Sigmoid colon (tissue), 4 donors: ENCODE measurements at regions not wholly inside any gene's neighbourhood (a gene's known extent, or its start where the extent isn't known, plus 50 kb on each side); places are given as distances from the start of the nearest gene placed in this dataset.

Source experiments
- CTCF ChIP-seq, 4 experiments: fragments of 450-650 bp in 3 of 4; fragments of 200-600 bp in 1 of 4; IDR thresholded peaks; one replicate each; pipeline ENCODE4 v1.5.1; 2016 to 2019; ENCODE audit warnings: antibody characterized with exemption in 4 of 4, mild to moderate bottlenecking in 3 of 4, moderate library complexity in 2 of 4
- POLR2AphosphoS5 ChIP-seq, 4 donors: sonication (generic); formaldehyde crosslinking; IDR thresholded peaks; one replicate each; pipeline ENCODE4 v1.6.1; 2017; ENCODE audit warnings: antibody characterized with exemption in 4 of 4

DNA sequence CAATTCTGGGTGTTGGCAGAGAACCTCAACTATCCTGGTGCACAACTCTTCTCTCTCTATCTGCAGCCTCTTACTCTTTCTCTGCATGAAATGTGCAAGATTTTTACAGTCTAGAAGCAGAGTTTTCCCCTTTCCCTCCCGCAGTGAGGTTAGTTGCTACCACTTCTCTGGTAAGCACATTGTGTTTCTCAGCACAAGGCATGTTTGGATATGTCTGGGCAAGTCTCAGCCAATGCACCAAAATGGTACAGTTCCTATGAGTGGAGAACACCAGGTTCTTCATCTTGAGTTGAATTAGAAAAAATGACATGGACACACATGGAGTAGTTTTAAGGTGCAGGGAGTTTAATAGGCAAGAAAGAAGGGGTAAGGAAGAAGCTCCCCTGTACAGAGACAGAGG, 187.0 kb downstream of the CCNG2 start:
- TF ChIP-seq POLR2AphosphoS5 (IDR thresholded peaks at IDR 0.05): no peak
- no peak for TF ChIP-seq CTCF (IDR thresholded peaks at IDR 0.05)
